Stimulated activated CD4-positive, alpha-beta T cell treated with anti-CD3 and anti-CD28 coated beads, Interleukin-2, amount 100 ng/mL, for 48 hours (primary cell): ENCODE measurements at regions not wholly inside any gene's neighbourhood (a gene's known extent, or its start where the extent isn't known, plus 50 kb on each side); places are given as distances from the start of the nearest gene placed in this dataset.
"Not testable (repeated sequence)": the region's sequence is repeated elsewhere in the genome, so short reads cannot be mapped to it uniquely, and the experiment has no call there.

Experiments
- DNase-seq, 2 donors: peaks; one replicate each; pipeline ENCODE4 v3.0.0-alpha.2; 2020

- DNase-seq, result no peak
Measured at GRCh38 chr12:127761880-127762279, 505.1 kb upstream of the TMEM132C start.

- DNase-seq, result no peak
Measured at GRCh38 chr12:127767656-127768055, 499.3 kb upstream of the TMEM132C start.

GRCh38 chr12:127770118-127770517, 496.9 kb upstream of the TMEM132C start:
- DNase-seq, result no peak

GRCh38 chr12:127771546-127771945, 495.4 kb upstream of the TMEM132C start:
- no peak for DNase-seq

- DNase-seq, result no peak
Measured at GRCh38 chr12:127773520-127773919, 493.4 kb upstream of the TMEM132C start.

- DNase-seq, result no peak
Measured at GRCh38 chr12:127774828-127775227, 492.1 kb upstream of the TMEM132C start.

- DNase-seq, result no peak
Measured at GRCh38 chr12:127779301-127780045, 487.5 kb upstream of the TMEM132C start.

GRCh38 chr12:127780881-127781280, 486.1 kb upstream of the TMEM132C start:
- DNase-seq, result no peak

GRCh38 chr12:127781336-127781735, 485.6 kb upstream of the TMEM132C start:
- DNase-seq, result no peak

- no peak for DNase-seq
Measured at GRCh38 chr12:127785540-127785939, 481.4 kb upstream of the TMEM132C start.

GRCh38 chr12:127785986-127786590, 480.9 kb upstream of the TMEM132C start:
- no peak for DNase-seq

GRCh38 chr12:127787544-127787943, 479.4 kb upstream of the TMEM132C start:
- DNase-seq, result no peak

GRCh38 chr12:127790376-127790775, 476.6 kb upstream of the TMEM132C start:
- no peak for DNase-seq

- no peak for DNase-seq
Measured at GRCh38 chr12:127791217-127791616, 475.8 kb upstream of the TMEM132C start.

- no peak for DNase-seq
Measured at GRCh38 chr12:127797918-127798317, 469.1 kb upstream of the TMEM132C start.

- no peak for DNase-seq
Measured at GRCh38 chr12:127802271-127802670, 464.7 kb upstream of the TMEM132C start.

GRCh38 chr12:127803545-127803944, 463.4 kb upstream of the TMEM132C start:
- DNase-seq, result no peak

GRCh38 chr12:127809275-127809674, 457.7 kb upstream of the TMEM132C start:
- DNase-seq, result no peak

- DNase-seq, result no peak
Measured at GRCh38 chr12:127810041-127810440, 456.9 kb upstream of the TMEM132C start.

GRCh38 chr12:127810459-127810858, 456.5 kb upstream of the TMEM132C start:
- DNase-seq, result not testable (repeated sequence)

- no peak for DNase-seq
Measured at GRCh38 chr12:127811988-127812387, 455.0 kb upstream of the TMEM132C start.

GRCh38 chr12:127813147-127813546, 453.8 kb upstream of the TMEM132C start:
- no peak for DNase-seq

- no peak for DNase-seq
Measured at GRCh38 chr12:127819056-127819455, 447.9 kb upstream of the TMEM132C start.

GRCh38 chr12:127820271-127820670, 446.7 kb upstream of the TMEM132C start:
- no peak for DNase-seq

- DNase-seq, result no peak
Measured at GRCh38 chr12:127820846-127821245, 446.1 kb upstream of the TMEM132C start.
